DND-41 (cell line): ENCODE measurements at regions not wholly inside any gene's neighbourhood (a gene's known extent, or its start where the extent isn't known, plus 50 kb on each side); places are given as distances from the start of the nearest gene placed in this dataset.

Experiments
- ATAC-seq: fragments of 200-7000 bp; cut with Tn5 transposase; 3 replicates; pipeline ENCODE4 v1.9.1; 2021; ENCODE audit warnings: low read depth; ENCODE audit not compliant: insufficient read depth
- DNase-seq: peaks from one replicate; pipeline ENCODE4 v3.0.0-alpha.2; 2020
- H2AFZ ChIP-seq: 2 replicates; pipeline ENCODE4 v1.6.0; 2012; ENCODE audit warnings: low read depth, low read length
- H3K27ac ChIP-seq: 2 replicates; pipeline ENCODE4 v1.5.1; 2012; ENCODE audit warnings: low read length, inconsistent platforms
- H3K27me3 ChIP-seq: fragments of 200-600 bp; sonication (generic); 2 replicates; pipeline ENCODE4 v1.6.0; 2012; ENCODE audit warnings: low read length, mild to moderate bottlenecking, inconsistent platforms; ENCODE audit not compliant: insufficient read depth, poor library complexity
- H3K36me3 ChIP-seq: 2 replicates; pipeline ENCODE4 v1.5.1; 2012; ENCODE audit warnings: low read length, inconsistent platforms; ENCODE audit not compliant: insufficient read depth
- H3K4me1 ChIP-seq: 2 replicates; pipeline ENCODE4 v1.5.1; 2012; ENCODE audit warnings: mild to moderate bottlenecking, low read length; ENCODE audit not compliant: insufficient read depth
- H3K4me2 ChIP-seq: 2 replicates; pipeline ENCODE4 v1.6.0; 2012; ENCODE audit warnings: mild to moderate bottlenecking, moderate library complexity, low read length, inconsistent platforms; ENCODE audit not compliant: insufficient read depth
- H3K4me3 ChIP-seq, 2 experiments: fragments of 200-600 bp in 1 of 2; shearing (Covaris generic) in 1 of 2; 2 replicates each; pipeline ENCODE4 v1.5.1; 2012 to 2016; ENCODE audit warnings: inconsistent platforms in 2 of 2, low read length in 2 of 2, mild to moderate bottlenecking in 2 of 2, low read depth in 1 of 2, moderate library complexity in 1 of 2
- H3K79me2 ChIP-seq: 2 replicates; pipeline ENCODE4 v1.6.0; 2012; ENCODE audit warnings: low read length, inconsistent platforms; ENCODE audit not compliant: insufficient read depth
- H3K9ac ChIP-seq: 2 replicates; pipeline ENCODE4 v1.6.0; 2012; ENCODE audit warnings: low read depth, mild to moderate bottlenecking, inconsistent platforms, low read length, moderate library complexity
- H3K9me3 ChIP-seq: 2 replicates; pipeline ENCODE4 v1.5.1; 2012; ENCODE audit warnings: low read length, moderate library complexity, mild to moderate bottlenecking, inconsistent platforms; ENCODE audit not compliant: insufficient read depth, severe bottlenecking
- H4K20me1 ChIP-seq: 2 replicates; pipeline ENCODE4 v1.6.0; 2012; ENCODE audit warnings: low read length; ENCODE audit not compliant: insufficient read depth
- CTCF ChIP-seq: IDR thresholded peaks from 2 replicates; pipeline ENCODE4 v1.5.1; 2012; ENCODE audit warnings: borderline replicate concordance, low read length, moderate library complexity, mild to moderate bottlenecking; ENCODE audit not compliant: poor library complexity, severe bottlenecking; ENCODE audit errors: extremely low read depth
- EZH2 ChIP-seq: IDR thresholded peaks from 3 replicates; pipeline ENCODE4 v1.6.1; 2012; ENCODE audit warnings: borderline replicate concordance, low read depth, mild to moderate bottlenecking, moderate library complexity, low read length, inconsistent platforms; ENCODE audit not compliant: severe bottlenecking

- H3K36me3 ChIP-seq: no peaks in the 10 kb centered on the region
- no peak overlapping the region for H3K27ac ChIP-seq
- no peak; the same call in 2 of the 3 replicates for ATAC-seq
- TF ChIP-seq CTCF: no peak
- no peak for TF ChIP-seq EZH2
- H3K79me2 ChIP-seq: no peaks in the 10 kb centered on the region
- no peaks in the 10 kb centered on the region for H3K27me3 ChIP-seq
- H4K20me1 ChIP-seq: no peaks in the 10 kb centered on the region
- peaks cover 1% of the 10 kb centered on the region; the same call in 1 of the 2 replicates for H3K4me1 ChIP-seq
- no peaks in the 10 kb centered on the region for H3K9me3 ChIP-seq
- DNase-seq: no peak
- no peak overlapping the region for H2AFZ ChIP-seq
- H3K4me3 ChIP-seq: no peak overlapping the region
- no peak overlapping the region for H3K4me2 ChIP-seq
- H3K9ac ChIP-seq: no peak overlapping the region
Measured at GRCh38 chr4:151882072-151882803, 121.4 kb upstream of the GATB start.

- ATAC-seq (no peak), DNase-seq (no peak)
- Histone ChIP-seq H3K27me3 (no peaks in the 10 kb centered on the region), H3K4me3 (no peak overlapping the region), H3K9ac (no peak overlapping the region), H3K4me1 (no peaks in the 10 kb centered on the region), H3K79me2 (no peaks in the 10 kb centered on the region), H3K9me3 (no peaks in the 10 kb centered on the region), H4K20me1 (no peaks in the 10 kb centered on the region), H3K36me3 (no peaks in the 10 kb centered on the region), H3K27ac (no peak overlapping the region), H2AFZ (no peak overlapping the region), H3K4me2 (no peak overlapping the region)
- TF ChIP-seq EZH2 (no peak), CTCF (no peak)
Measured at GRCh38 chr4:151879705-151880445, 119.1 kb upstream of the GATB start.

- no peak for DNase-seq
- ATAC-seq: no peak
Measured at GRCh38 chr4:151876381-151876988, 115.7 kb upstream of the GATB start.

More at GRCh38 chr4:151876381-151876988, 115.7 kb upstream of the GATB start:
- Histone ChIP-seq H3K9me3 (no peaks in the 10 kb centered on the region), H3K4me1 (no peaks in the 10 kb centered on the region), H3K79me2 (no peaks in the 10 kb centered on the region), H3K27me3 (no peaks in the 10 kb centered on the region), H3K4me2 (no peak overlapping the region), H4K20me1 (no peaks in the 10 kb centered on the region), H2AFZ (no peak overlapping the region), H3K9ac (no peak overlapping the region), H3K27ac (no peak overlapping the region), H3K4me3 (no peak overlapping the region), H3K36me3 (no peaks in the 10 kb centered on the region)
- TF ChIP-seq CTCF (no peak), EZH2 (no peak)
